GM23338 (cell line): ENCODE measurements at regions not wholly inside any gene's neighbourhood (a gene's known extent, or its start where the extent isn't known, plus 50 kb on each side); places are given as distances from the start of the nearest gene placed in this dataset.
A peak's percentile ranks its signal among the peaks of the same experiment; 100 is the strongest.

Source experiments
- ATAC-seq: fragments of 200-7000 bp; cut with Tn5 transposase; 3 replicates; pipeline ENCODE4 v1.9.1; 2020
- DNase-seq: peaks from one replicate; pipeline ENCODE4 v3.0.0-alpha.2; 2015; ENCODE audit warnings: low spot score
- H2AFZ ChIP-seq: fragments of 200-600 bp; sonication (generic); 2 replicates; pipeline ENCODE4 v1.8.0; 2016; ENCODE audit warnings: antibody characterized with exemption, mild to moderate bottlenecking, moderate library complexity
- H3F3A ChIP-seq: fragments of 200-600 bp; sonication (generic); replicated peaks from 2 replicates; pipeline ENCODE4 v1.8.0; 2017; ENCODE audit warnings: antibody characterized with exemption, mixed run types, low read depth
- H3K27ac ChIP-seq: fragments of 200-600 bp; sonication (generic); 2 replicates; pipeline ENCODE4 v1.6.1; 2016; ENCODE audit warnings: low read depth
- H3K27me3 ChIP-seq: fragments of 200-600 bp; sonication (generic); 2 replicates; pipeline ENCODE4 v1.8.0; 2016; ENCODE audit warnings: mild to moderate bottlenecking, mixed run types, moderate library complexity; ENCODE audit not compliant: insufficient read depth
- H3K36me3 ChIP-seq: fragments of 200-600 bp; sonication (generic); 2 replicates; pipeline ENCODE4 v1.8.0; 2016; ENCODE audit warnings: mild to moderate bottlenecking; ENCODE audit not compliant: insufficient read depth
- H3K4me1 ChIP-seq: fragments of 200-600 bp; sonication (generic); 2 replicates; pipeline ENCODE4 v1.8.0; 2016; ENCODE audit warnings: mild to moderate bottlenecking, moderate library complexity; ENCODE audit not compliant: insufficient read depth
- H3K4me2 ChIP-seq: fragments of 200-600 bp; sonication (generic); 2 replicates; pipeline ENCODE4 v1.7.1; 2017; ENCODE audit warnings: mixed run types
- H3K4me3 ChIP-seq: fragments of 200-600 bp; sonication (generic); 2 replicates; pipeline ENCODE4 v1.6.1; 2016; ENCODE audit warnings: mixed run types
- H3K79me2 ChIP-seq: fragments of 200-600 bp; sonication (generic); replicated peaks from 2 replicates; pipeline ENCODE4 v1.8.0; 2017; ENCODE audit warnings: mild to moderate bottlenecking; ENCODE audit not compliant: insufficient read depth
- H3K9me2 ChIP-seq: fragments of 200-600 bp; sonication (generic); 2 replicates; pipeline ENCODE4 v1.8.0; 2017; ENCODE audit not compliant: insufficient read depth
- H4K20me1 ChIP-seq: fragments of 200-600 bp; sonication (generic); replicated peaks from 2 replicates; pipeline ENCODE4 v1.8.0; 2017; ENCODE audit warnings: mild to moderate bottlenecking; ENCODE audit not compliant: insufficient read depth
- H3K27ac Mint-ChIP-seq: 2 replicates; pipeline ENCODE4 v1.8.0; 2020; ENCODE audit warnings: inconsistent platforms, mild to moderate bottlenecking, moderate library complexity, mixed read lengths
- H3K27me3 Mint-ChIP-seq: 3 replicates; pipeline ENCODE4 v1.8.0; 2022; ENCODE audit warnings: low read depth, mild to moderate bottlenecking, moderate library complexity, mixed read lengths, inconsistent platforms; ENCODE audit not compliant: insufficient read depth, poor library complexity
- H3K36me3 Mint-ChIP-seq: 3 replicates; pipeline ENCODE4 v1.8.0; 2021; ENCODE audit warnings: low read depth, mild to moderate bottlenecking, inconsistent platforms, moderate library complexity, mixed read lengths
- H3K4me1 Mint-ChIP-seq: 3 replicates; pipeline ENCODE4 v1.8.0; 2020; ENCODE audit warnings: mild to moderate bottlenecking, inconsistent platforms, mixed read lengths
- H3K4me3 Mint-ChIP-seq: 3 replicates; pipeline ENCODE4 v1.8.0; 2021; ENCODE audit warnings: moderate library complexity, mild to moderate bottlenecking, inconsistent platforms, mixed read lengths
- H3K9me3 Mint-ChIP-seq: 3 replicates; pipeline ENCODE4 v1.8.0; 2020; ENCODE audit warnings: moderate library complexity, mild to moderate bottlenecking, inconsistent platforms, mixed read lengths
- CREB1 ChIP-seq: fragments of 250-450 bp; sonication (Bioruptor Pico); IDR thresholded peaks from 2 replicates; pipeline ENCODE4 v1.5.0; 2020; ENCODE audit warnings: low read depth, mild to moderate bottlenecking, moderate library complexity
- EZH2phosphoT487 ChIP-seq: fragments of 200-600 bp; sonication (generic); IDR thresholded peaks from one replicate; pipeline ENCODE4 v1.8.1; 2018; ENCODE audit warnings: antibody characterized with exemption; ENCODE audit not compliant: unreplicated experiment
- JUNB ChIP-seq: IDR thresholded peaks from one replicate; pipeline ENCODE4 v1.6.1; 2016; ENCODE audit warnings: antibody characterized with exemption; ENCODE audit not compliant: unreplicated experiment
- POLR2AphosphoS5 ChIP-seq: IDR thresholded peaks from 2 replicates; pipeline ENCODE4 v1.6.1; 2016; ENCODE audit warnings: antibody characterized with exemption, low read depth
- STAT1 ChIP-seq: IDR thresholded peaks from one replicate; pipeline ENCODE4 v1.6.1; 2016; ENCODE audit warnings: antibody characterized with exemption; ENCODE audit not compliant: unreplicated experiment
- ZNF114 ChIP-seq: fragments of 250-450 bp; sonication (Bioruptor Pico); IDR thresholded peaks from 2 replicates; pipeline ENCODE4 v1.5.0; 2020; ENCODE audit warnings: mild to moderate bottlenecking, moderate library complexity
- ZNF331 ChIP-seq: fragments of 250-450 bp; sonication (Bioruptor Pico); IDR thresholded peaks from 2 replicates; pipeline ENCODE4 v1.5.0; 2020; ENCODE audit warnings: low read depth, mild to moderate bottlenecking, moderate library complexity
- TF ChIP-seq, protein P1 (sequence below), 2 experiments: fragments of 200-600 bp in 1 of 2; sonication (generic) in 1 of 2; conservative IDR thresholded peaks; 2 replicates each; pipeline versions ENCODE4 v1.5.1 to v1.6.1; 2016 to 2017; ENCODE audit warnings: antibody characterized with exemption in 2 of 2, low read depth in 2 of 2, mild to moderate bottlenecking in 2 of 2, moderate library complexity in 1 of 2
- TF ChIP-seq, protein P2 (sequence below): fragments of 250-450 bp; sonication (Bioruptor Pico); IDR thresholded peaks from 2 replicates; pipeline ENCODE4 v1.5.0; 2020; ENCODE audit warnings: mild to moderate bottlenecking, moderate library complexity
- TF ChIP-seq, protein P3 (sequence below): IDR thresholded peaks from one replicate; pipeline ENCODE4 v1.6.1; 2018; ENCODE audit warnings: antibody characterized with exemption; ENCODE audit not compliant: unreplicated experiment
- TF ChIP-seq, protein P4 (sequence below): IDR thresholded peaks from 2 replicates; pipeline ENCODE4 v1.6.1; 2016; ENCODE audit warnings: antibody characterized with exemption

DNA sequence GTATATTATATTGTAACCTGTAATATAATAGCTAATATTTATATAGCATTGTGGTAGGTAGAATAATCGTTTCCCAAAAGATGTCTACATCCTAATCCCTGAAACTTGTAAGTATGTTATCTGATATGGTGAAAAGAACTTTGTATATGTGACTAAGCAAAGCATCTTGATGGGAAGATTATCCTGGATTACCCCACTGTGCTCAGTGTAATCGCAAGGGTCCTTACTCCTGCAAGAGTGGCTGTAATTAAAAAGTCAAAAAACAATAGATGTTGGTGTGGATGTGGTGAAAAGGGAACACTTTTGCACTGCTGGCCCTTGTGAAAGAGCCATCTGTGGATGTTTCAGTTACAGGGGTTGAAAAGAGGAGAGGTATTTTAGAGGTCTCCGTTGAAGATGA is 95.2 kb downstream of the EDN1 start:
- DNase-seq (no peak), ATAC-seq (no peak)
- no peaks in the 10 kb centered on the region for H3F3A ChIP-seq
- no peak overlapping the region for H3K27ac ChIP-seq
- no peaks in the 10 kb centered on the region for H3K9me3 Mint-ChIP-seq
- H3K4me3 ChIP-seq = no peak overlapping the region
- no peaks in the 10 kb centered on the region for H3K4me1 Mint-ChIP-seq
- H3K27me3 Mint-ChIP-seq = no peaks in the 10 kb centered on the region
- H2AFZ ChIP-seq = peak overlapping the region; percentile 14; the same call in 1 of the 2 replicates
- TF ChIP-seq, protein P1, sequence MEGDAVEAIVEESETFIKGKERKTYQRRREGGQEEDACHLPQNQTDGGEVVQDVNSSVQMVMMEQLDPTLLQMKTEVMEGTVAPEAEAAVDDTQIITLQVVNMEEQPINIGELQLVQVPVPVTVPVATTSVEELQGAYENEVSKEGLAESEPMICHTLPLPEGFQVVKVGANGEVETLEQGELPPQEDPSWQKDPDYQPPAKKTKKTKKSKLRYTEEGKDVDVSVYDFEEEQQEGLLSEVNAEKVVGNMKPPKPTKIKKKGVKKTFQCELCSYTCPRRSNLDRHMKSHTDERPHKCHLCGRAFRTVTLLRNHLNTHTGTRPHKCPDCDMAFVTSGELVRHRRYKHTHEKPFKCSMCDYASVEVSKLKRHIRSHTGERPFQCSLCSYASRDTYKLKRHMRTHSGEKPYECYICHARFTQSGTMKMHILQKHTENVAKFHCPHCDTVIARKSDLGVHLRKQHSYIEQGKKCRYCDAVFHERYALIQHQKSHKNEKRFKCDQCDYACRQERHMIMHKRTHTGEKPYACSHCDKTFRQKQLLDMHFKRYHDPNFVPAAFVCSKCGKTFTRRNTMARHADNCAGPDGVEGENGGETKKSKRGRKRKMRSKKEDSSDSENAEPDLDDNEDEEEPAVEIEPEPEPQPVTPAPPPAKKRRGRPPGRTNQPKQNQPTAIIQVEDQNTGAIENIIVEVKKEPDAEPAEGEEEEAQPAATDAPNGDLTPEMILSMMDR (conservative IDR thresholded peaks at IDR 0.05; ENCODE audit: low read depth in 2 of 2) = no peak
- TF ChIP-seq, protein P2, sequence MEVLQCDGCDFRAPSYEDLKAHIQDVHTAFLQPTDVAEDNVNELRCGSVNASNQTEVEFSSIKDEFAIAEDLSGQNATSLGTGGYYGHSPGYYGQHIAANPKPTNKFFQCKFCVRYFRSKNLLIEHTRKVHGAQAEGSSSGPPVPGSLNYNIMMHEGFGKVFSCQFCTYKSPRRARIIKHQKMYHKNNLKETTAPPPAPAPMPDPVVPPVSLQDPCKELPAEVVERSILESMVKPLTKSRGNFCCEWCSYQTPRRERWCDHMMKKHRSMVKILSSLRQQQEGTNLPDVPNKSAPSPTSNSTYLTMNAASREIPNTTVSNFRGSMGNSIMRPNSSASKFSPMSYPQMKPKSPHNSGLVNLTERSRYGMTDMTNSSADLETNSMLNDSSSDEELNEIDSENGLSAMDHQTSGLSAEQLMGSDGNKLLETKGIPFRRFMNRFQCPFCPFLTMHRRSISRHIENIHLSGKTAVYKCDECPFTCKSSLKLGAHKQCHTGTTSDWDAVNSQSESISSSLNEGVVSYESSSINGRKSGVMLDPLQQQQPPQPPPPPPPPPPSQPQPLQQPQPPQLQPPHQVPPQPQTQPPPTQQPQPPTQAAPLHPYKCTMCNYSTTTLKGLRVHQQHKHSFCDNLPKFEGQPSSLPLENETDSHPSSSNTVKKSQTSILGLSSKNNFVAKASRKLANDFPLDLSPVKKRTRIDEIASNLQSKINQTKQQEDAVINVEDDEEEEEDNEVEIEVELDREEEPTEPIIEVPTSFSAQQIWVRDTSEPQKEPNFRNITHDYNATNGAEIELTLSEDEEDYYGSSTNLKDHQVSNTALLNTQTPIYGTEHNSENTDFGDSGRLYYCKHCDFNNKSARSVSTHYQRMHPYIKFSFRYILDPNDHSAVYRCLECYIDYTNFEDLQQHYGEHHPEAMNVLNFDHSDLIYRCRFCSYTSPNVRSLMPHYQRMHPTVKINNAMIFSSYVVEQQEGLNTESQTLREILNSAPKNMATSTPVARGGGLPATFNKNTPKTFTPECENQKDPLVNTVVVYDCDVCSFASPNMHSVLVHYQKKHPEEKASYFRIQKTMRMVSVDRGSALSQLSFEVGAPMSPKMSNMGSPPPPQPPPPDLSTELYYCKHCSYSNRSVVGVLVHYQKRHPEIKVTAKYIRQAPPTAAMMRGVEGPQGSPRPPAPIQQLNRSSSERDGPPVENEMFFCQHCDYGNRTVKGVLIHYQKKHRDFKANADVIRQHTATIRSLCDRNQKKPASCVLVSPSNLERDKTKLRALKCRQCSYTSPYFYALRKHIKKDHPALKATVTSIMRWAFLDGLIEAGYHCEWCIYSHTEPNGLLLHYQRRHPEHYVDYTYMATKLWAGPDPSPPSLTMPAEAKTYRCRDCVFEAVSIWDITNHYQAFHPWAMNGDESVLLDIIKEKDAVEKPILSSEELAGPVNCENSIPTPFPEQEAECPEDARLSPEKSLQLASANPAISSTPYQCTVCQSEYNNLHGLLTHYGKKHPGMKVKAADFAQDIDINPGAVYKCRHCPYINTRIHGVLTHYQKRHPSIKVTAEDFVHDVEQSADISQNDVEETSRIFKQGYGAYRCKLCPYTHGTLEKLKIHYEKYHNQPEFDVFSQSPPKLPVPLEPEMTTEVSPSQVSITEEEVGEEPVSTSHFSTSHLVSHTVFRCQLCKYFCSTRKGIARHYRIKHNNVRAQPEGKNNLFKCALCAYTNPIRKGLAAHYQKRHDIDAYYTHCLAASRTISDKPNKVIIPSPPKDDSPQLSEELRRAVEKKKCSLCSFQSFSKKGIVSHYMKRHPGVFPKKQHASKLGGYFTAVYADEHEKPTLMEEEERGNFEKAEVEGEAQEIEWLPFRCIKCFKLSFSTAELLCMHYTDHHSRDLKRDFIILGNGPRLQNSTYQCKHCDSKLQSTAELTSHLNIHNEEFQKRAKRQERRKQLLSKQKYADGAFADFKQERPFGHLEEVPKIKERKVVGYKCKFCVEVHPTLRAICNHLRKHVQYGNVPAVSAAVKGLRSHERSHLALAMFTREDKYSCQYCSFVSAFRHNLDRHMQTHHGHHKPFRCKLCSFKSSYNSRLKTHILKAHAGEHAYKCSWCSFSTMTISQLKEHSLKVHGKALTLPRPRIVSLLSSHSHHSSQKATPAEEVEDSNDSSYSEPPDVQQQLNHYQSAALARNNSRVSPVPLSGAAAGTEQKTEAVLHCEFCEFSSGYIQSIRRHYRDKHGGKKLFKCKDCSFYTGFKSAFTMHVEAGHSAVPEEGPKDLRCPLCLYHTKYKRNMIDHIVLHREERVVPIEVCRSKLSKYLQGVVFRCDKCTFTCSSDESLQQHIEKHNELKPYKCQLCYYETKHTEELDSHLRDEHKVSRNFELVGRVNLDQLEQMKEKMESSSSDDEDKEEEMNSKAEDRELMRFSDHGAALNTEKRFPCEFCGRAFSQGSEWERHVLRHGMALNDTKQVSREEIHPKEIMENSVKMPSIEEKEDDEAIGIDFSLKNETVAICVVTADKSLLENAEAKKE (CRISPR knock-in tag) = no peak
- TF ChIP-seq, protein P3, sequence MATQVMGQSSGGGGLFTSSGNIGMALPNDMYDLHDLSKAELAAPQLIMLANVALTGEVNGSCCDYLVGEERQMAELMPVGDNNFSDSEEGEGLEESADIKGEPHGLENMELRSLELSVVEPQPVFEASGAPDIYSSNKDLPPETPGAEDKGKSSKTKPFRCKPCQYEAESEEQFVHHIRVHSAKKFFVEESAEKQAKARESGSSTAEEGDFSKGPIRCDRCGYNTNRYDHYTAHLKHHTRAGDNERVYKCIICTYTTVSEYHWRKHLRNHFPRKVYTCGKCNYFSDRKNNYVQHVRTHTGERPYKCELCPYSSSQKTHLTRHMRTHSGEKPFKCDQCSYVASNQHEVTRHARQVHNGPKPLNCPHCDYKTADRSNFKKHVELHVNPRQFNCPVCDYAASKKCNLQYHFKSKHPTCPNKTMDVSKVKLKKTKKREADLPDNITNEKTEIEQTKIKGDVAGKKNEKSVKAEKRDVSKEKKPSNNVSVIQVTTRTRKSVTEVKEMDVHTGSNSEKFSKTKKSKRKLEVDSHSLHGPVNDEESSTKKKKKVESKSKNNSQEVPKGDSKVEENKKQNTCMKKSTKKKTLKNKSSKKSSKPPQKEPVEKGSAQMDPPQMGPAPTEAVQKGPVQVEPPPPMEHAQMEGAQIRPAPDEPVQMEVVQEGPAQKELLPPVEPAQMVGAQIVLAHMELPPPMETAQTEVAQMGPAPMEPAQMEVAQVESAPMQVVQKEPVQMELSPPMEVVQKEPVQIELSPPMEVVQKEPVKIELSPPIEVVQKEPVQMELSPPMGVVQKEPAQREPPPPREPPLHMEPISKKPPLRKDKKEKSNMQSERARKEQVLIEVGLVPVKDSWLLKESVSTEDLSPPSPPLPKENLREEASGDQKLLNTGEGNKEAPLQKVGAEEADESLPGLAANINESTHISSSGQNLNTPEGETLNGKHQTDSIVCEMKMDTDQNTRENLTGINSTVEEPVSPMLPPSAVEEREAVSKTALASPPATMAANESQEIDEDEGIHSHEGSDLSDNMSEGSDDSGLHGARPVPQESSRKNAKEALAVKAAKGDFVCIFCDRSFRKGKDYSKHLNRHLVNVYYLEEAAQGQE = no peak
- TF ChIP-seq CREB1 (no peak), JUNB (no peak), STAT1 (no peak), EZH2phosphoT487 (no peak), ZNF114 (CRISPR knock-in tag) (no peak), ZNF331 (CRISPR knock-in tag) (no peak), POLR2AphosphoS5 (no peak)
- TF ChIP-seq, protein P4, sequence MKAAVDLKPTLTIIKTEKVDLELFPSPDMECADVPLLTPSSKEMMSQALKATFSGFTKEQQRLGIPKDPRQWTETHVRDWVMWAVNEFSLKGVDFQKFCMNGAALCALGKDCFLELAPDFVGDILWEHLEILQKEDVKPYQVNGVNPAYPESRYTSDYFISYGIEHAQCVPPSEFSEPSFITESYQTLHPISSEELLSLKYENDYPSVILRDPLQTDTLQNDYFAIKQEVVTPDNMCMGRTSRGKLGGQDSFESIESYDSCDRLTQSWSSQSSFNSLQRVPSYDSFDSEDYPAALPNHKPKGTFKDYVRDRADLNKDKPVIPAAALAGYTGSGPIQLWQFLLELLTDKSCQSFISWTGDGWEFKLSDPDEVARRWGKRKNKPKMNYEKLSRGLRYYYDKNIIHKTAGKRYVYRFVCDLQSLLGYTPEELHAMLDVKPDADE = no peak
- no peaks in the 10 kb centered on the region for H3K36me3 Mint-ChIP-seq
- H3K4me1 ChIP-seq = no peaks in the 10 kb centered on the region
- H3K9me2 ChIP-seq = peaks cover 13% of the 10 kb centered on the region; the same call in 1 of the 2 replicates
- no peaks in the 10 kb centered on the region for H3K27me3 ChIP-seq
- H4K20me1 ChIP-seq = no peaks in the 10 kb centered on the region
- H3K27ac Mint-ChIP-seq = no peak overlapping the region
- no peaks in the 10 kb centered on the region for H3K79me2 ChIP-seq
- H3K4me2 ChIP-seq = no peak overlapping the region
- no peaks in the 10 kb centered on the region for H3K36me3 ChIP-seq
- H3K4me3 Mint-ChIP-seq = no peak overlapping the region
